RWPE2 (cell line): ENCODE measurements at regions not wholly inside any gene's neighbourhood (a gene's known extent, or its start where the extent isn't known, plus 50 kb on each side); places are given as distances from the start of the nearest gene placed in this dataset.
A peak's percentile ranks its signal among the peaks of the same experiment; 100 is the strongest.

Source experiments
- ATAC-seq: fragments of 200-7000 bp; cut with Tn5 transposase; 3 replicates; pipeline ENCODE4 v1.9.1; 2021; ENCODE audit warnings: low read depth
- DNase-seq: peaks from one replicate; pipeline ENCODE4 v3.0.0-alpha.2; 2020; ENCODE audit warnings: low spot score
- H3K27ac ChIP-seq: fragments of 450-650 bp; 2 replicates; pipeline ENCODE4 v1.5.1; 2017; ENCODE audit warnings: mild to moderate bottlenecking; ENCODE audit not compliant: poor library complexity, severe bottlenecking
- H3K27me3 ChIP-seq: fragments of 250-450 bp; sonication (Bioruptor Pico); 2 replicates; pipeline ENCODE4 v1.5.1; 2021; ENCODE audit warnings: mild to moderate bottlenecking, moderate library complexity; ENCODE audit not compliant: insufficient read depth, poor library complexity, severe bottlenecking
- H3K36me3 ChIP-seq: fragments of 250-450 bp; sonication (Bioruptor Pico); 2 replicates; pipeline ENCODE4 v1.5.1; 2020; ENCODE audit warnings: low read depth, mild to moderate bottlenecking, moderate library complexity
- H3K4me1 ChIP-seq: fragments of 250-450 bp; sonication (Bioruptor Pico); 2 replicates; pipeline ENCODE4 v1.5.1; 2021; ENCODE audit warnings: mild to moderate bottlenecking, moderate library complexity; ENCODE audit not compliant: insufficient read depth, poor library complexity, severe bottlenecking
- H3K4me3 ChIP-seq: fragments of 250-450 bp; sonication (Bioruptor Pico); 2 replicates; pipeline ENCODE4 v1.5.1; 2021; ENCODE audit warnings: mild to moderate bottlenecking, moderate library complexity; ENCODE audit not compliant: severe bottlenecking
- H3K9me3 ChIP-seq: fragments of 250-450 bp; sonication (Bioruptor Pico); 2 replicates; pipeline ENCODE4 v1.5.1; 2021; ENCODE audit warnings: mild to moderate bottlenecking, moderate library complexity; ENCODE audit not compliant: severe bottlenecking
- CTCF ChIP-seq: fragments of 450-650 bp; IDR thresholded peaks from one replicate; pipeline ENCODE4 v1.5.1; 2017; ENCODE audit warnings: mild to moderate bottlenecking, moderate library complexity; ENCODE audit not compliant: poor library complexity, severe bottlenecking

DNA sequence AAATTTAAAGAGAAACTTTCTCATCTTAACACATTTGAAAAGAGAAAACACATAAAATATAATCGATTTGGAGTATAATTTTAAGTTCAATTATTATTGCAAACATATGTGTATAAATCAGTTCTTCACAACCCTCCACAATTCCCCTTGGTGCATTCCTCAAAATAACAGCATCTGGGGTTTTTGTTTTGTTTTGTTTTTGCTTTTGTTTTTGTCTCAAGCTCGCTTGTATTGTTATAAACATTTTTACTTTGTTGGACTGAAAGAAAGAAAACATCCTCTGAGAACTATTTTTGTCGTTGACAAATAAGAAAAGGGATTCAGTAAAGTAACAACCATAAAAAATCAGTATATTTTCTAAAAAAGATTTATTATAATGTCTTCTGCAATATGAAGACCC lies 60.2 kb upstream of the HIVEP1 start:
- no peaks in the 10 kb centered on the region for H3K27me3 ChIP-seq
- no peak overlapping the region for H3K4me3 ChIP-seq
- no peaks in the 10 kb centered on the region for H3K36me3 ChIP-seq
- no peak for DNase-seq
- ATAC-seq, result no peak
- TF ChIP-seq CTCF, result no peak
- H3K4me1 ChIP-seq, result no peaks in the 10 kb centered on the region
- no peak overlapping the region for H3K27ac ChIP-seq
- no peaks in the 10 kb centered on the region for H3K9me3 ChIP-seq

- Histone ChIP-seq H3K27ac (no peak overlapping the region), H3K4me1 (no peaks in the 10 kb centered on the region), H3K27me3 (no peaks in the 10 kb centered on the region), H3K36me3 (no peaks in the 10 kb centered on the region), H3K9me3 (no peaks in the 10 kb centered on the region), H3K4me3 (no peak overlapping the region)
- no peak for ATAC-seq
- TF ChIP-seq CTCF, result no peak
- no peak for DNase-seq
Measured at GRCh38 chr6:11950109-11950508, 62.0 kb upstream of the HIVEP1 start.

DNA sequence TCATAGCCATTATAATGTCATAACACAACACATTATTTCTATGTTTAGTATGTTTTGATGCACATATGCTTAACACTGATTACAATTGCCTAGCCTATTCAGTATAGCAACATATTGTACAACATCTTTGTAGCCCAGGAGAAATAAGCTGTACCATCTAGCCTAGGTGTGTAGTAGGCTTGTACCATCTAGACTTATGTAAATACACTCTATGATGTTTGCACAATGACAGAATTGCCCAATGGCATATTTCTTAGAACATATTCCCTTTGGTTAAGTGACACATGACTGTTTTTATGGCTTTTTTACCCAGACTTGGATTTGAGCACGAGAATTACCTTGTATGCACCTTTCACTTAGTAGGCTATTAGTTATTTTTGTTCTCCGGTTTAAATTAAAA lies 64.5 kb upstream of the HIVEP1 start:
- DNase-seq (no peak), ATAC-seq (no peak)
- Histone ChIP-seq H3K27me3 (no peaks in the 10 kb centered on the region), H3K4me3 (no peak overlapping the region), H3K9me3 (no peaks in the 10 kb centered on the region), H3K27ac (no peak overlapping the region), H3K36me3 (no peaks in the 10 kb centered on the region), H3K4me1 (no peaks in the 10 kb centered on the region)
- no peak for TF ChIP-seq CTCF

DNA sequence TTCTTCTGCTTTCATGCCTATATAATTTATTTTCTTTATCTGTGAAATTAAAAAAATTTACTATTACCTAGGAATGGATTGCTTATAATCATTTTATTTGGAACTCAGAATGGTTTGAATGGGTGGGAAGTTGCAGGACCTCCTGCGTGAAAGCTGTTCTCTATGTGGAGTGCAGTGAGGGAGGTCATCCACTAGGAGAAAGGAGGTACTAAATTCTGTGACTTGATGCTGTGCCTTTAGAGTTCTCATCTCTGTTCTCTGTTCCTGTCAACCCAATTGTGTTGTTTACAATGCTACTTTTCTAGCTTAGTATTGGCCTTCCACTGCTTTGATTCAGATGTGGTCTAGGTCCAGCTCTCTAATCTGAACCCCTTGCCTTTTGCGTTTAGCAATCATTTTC lies 65.0 kb upstream of the HIVEP1 start:
- Histone ChIP-seq H3K4me1 (no peaks in the 10 kb centered on the region), H3K9me3 (no peaks in the 10 kb centered on the region), H3K36me3 (no peaks in the 10 kb centered on the region), H3K27me3 (no peaks in the 10 kb centered on the region), H3K4me3 (no peak overlapping the region), H3K27ac (no peak overlapping the region)
- TF ChIP-seq CTCF, result peak; percentile 8
- DNase-seq, result no peak
- ATAC-seq, result no peak

DNA sequence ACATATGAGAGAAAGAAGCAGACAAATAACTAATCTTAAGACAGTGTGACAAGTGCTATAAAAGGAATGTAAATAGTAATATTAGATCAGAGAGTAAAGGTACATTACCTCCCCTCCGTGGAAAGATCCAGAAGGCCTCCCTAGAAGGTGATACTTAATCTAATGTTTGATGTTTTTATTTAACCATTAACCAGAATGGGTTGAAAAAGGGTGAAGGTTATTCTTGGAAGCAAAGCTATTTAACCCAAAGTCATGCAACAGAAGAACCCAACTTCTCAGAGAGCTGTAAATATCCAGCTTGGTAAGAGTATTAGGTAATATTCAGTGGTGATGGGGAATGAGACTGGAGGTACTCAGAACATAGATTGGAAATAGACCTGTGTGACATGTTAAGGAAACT lies 68.0 kb upstream of the HIVEP1 start:
- TF ChIP-seq CTCF, result no peak
- no peak overlapping the region for H3K27ac ChIP-seq

More for the DNA sequence above, 68.0 kb upstream of the HIVEP1 start:
- Histone ChIP-seq H3K4me3 (no peak overlapping the region), H3K9me3 (no peaks in the 10 kb centered on the region), H3K4me1 (no peaks in the 10 kb centered on the region), H3K36me3 (no peaks in the 10 kb centered on the region), H3K27me3 (no peaks in the 10 kb centered on the region)
- DNase-seq (no peak), ATAC-seq (no peak)
